ENCODE measurements at regions not wholly inside any gene's neighbourhood (a gene's known extent, or its start where the extent isn't known, plus 50 kb on each side); places are given as distances from the start of the nearest gene placed in this dataset.
"Not testable (repeated sequence)": the region's sequence is repeated elsewhere in the genome, so short reads cannot be mapped to it uniquely, and the experiment has no call there.

DNA sequence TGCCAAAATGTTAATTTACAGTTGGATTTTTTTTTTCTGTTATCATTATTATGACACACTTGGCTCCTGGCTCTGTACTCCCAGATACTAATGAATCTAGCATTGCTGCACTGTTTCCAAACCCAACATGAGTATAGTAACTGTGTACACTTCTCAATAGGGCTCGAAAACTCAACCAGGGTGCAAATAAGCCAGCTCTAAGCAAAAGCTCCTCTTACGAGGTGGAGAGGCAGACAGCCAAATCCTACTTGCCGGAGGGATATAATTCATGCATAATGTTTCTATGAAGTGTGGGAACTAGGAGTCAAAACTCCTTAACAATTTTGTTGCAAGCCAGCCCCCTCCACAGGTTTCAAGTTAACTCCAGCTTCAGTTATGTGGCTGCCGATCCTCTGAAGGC lies 510.4 kb upstream of the ZP4 start:
- no peaks in the 10 kb centered on the region for H3K27me3 Mint-ChIP-seq
- no peaks in the 10 kb centered on the region for H3K36me3 Mint-ChIP-seq
- H3K9me3 Mint-ChIP-seq: peaks cover 14% of the 10 kb centered on the region
- no peaks in the 10 kb centered on the region for H3K4me1 Mint-ChIP-seq (ENCODE audit: low read depth)
- H3K27ac Mint-ChIP-seq: no peak overlapping the region
- CTCF ChIA-PET: no interaction called here
- intact Hi-C loops (cut with micrococcal nuclease): no loop called here
- H3K4me3 Mint-ChIP-seq: no peak overlapping the region
- DNase-seq: no peak
- POLR2A ChIA-PET: no interaction called here

DNA sequence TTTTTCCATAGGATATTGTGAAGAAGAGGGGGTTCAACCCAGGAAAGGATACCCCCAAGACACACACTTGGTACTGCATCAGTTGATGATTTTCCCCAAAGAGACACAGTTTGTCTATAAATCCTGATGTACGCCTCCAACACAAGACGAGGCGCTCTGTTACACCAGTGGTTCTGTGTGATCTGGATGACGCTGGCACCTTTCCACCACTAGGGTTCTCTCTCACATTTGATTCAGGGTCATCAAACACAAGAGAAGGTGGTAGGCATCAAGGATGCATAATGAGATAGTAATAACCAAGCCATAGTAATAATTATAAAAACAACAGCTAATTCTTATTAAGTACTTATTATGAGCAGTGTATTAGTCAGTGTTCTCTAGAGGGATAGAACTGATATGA lies 508.8 kb upstream of the ZP4 start:
- no peaks in the 10 kb centered on the region for H3K36me3 Mint-ChIP-seq
- H3K27me3 Mint-ChIP-seq: no peaks in the 10 kb centered on the region
- intact Hi-C loops (cut with micrococcal nuclease): no loop called here
- no peak overlapping the region for H3K27ac Mint-ChIP-seq
- POLR2A ChIA-PET: no interaction called here
- no peak overlapping the region for H3K4me3 Mint-ChIP-seq
- no peak for DNase-seq
- H3K9me3 Mint-ChIP-seq: peaks cover 9% of the 10 kb centered on the region
- no peaks in the 10 kb centered on the region for H3K4me1 Mint-ChIP-seq (ENCODE audit: low read depth)
- CTCF ChIA-PET: no interaction called here

DNA sequence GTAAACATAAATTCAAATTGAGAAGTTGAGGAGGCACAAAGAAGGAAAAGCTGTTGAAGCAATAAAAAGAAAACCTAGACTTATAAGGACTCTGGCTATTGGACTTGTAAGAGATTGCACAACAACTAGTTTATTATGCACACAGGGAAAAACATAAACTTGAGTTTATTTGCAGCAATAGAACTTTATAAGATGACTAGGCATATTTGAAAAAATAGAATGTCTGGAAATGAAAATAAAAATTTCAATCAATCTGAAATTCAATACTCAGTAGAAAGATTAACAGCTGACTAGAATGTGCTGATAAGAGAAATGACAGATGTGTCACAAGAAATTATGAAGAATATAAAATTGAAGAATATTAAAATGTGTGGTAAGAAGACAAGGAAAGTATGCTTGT lies 505.4 kb upstream of the ZP4 start:
- H3K27ac Mint-ChIP-seq: no peak overlapping the region
- no peaks in the 10 kb centered on the region for H3K27me3 Mint-ChIP-seq
- intact Hi-C loops (cut with micrococcal nuclease): no loop called here
- ChIA-PET CTCF (no interaction called here), POLR2A (no interaction called here)
- H3K4me1 Mint-ChIP-seq (ENCODE audit: low read depth): no peaks in the 10 kb centered on the region
- peaks cover 9% of the 10 kb centered on the region for H3K9me3 Mint-ChIP-seq
- DNase-seq: no peak
- no peaks in the 10 kb centered on the region for H3K36me3 Mint-ChIP-seq
- no peak overlapping the region for H3K4me3 Mint-ChIP-seq

- Mint-ChIP-seq H3K4me3 (no peak overlapping the region), H3K27me3 (no peaks in the 10 kb centered on the region), H3K27ac (no peak overlapping the region), H3K9me3 (peaks cover 4% of the 10 kb centered on the region), H3K36me3 (no peaks in the 10 kb centered on the region), H3K4me1 (ENCODE audit: low read depth) (no peaks in the 10 kb centered on the region)
- intact Hi-C loops (cut with micrococcal nuclease): no loop called here
- CTCF ChIA-PET: no interaction called here
- DNase-seq: no peak
- POLR2A ChIA-PET: no interaction called here
These were observed 493.7 kb upstream of the ZP4 start for GRCh38 chr1:238384381-238384780.

- Mint-ChIP-seq H3K4me3 (no peak overlapping the region), H3K27me3 (no peaks in the 10 kb centered on the region), H3K27ac (no peak overlapping the region), H3K4me1 (ENCODE audit: low read depth) (no peaks in the 10 kb centered on the region), H3K36me3 (no peaks in the 10 kb centered on the region), H3K9me3 (peaks cover 15% of the 10 kb centered on the region)
- intact Hi-C loops (cut with micrococcal nuclease): no loop called here
- DNase-seq: no peak
- POLR2A ChIA-PET: no interaction called here
- CTCF ChIA-PET: no interaction called here
These were observed 489.4 kb upstream of the ZP4 start for GRCh38 chr1:238380167-238380566.

DNA sequence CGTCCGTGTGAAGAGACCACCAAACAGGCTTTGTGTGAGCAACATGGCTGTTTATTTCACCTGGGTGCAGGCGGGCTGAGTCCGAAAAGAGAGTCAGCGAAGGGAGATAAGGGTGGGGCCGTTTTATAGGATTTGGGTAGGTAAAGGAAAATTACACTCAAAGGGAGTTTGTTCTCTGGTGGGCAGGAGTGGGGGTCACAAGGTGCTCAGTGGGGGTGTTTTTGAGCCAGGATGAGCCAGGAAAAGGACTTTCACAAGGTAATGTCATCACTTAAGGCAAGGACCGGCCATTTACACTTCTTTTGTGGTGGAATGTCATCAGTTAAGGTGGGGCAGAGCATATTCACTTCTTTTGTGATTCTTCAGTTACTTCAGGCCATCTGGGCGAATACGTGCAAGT lies 488.7 kb upstream of the ZP4 start:
- H3K4me3 Mint-ChIP-seq; DNase-seq; CTCF ChIA-PET; H3K27me3 Mint-ChIP-seq; POLR2A ChIA-PET; H3K4me1 Mint-ChIP-seq (ENCODE audit: low read depth); intact Hi-C loops (cut with micrococcal nuclease); H3K27ac Mint-ChIP-seq; H3K36me3 Mint-ChIP-seq: not testable (repeated sequence)
- H3K9me3 Mint-ChIP-seq: peaks cover 16% of the 10 kb centered on the region

DNA sequence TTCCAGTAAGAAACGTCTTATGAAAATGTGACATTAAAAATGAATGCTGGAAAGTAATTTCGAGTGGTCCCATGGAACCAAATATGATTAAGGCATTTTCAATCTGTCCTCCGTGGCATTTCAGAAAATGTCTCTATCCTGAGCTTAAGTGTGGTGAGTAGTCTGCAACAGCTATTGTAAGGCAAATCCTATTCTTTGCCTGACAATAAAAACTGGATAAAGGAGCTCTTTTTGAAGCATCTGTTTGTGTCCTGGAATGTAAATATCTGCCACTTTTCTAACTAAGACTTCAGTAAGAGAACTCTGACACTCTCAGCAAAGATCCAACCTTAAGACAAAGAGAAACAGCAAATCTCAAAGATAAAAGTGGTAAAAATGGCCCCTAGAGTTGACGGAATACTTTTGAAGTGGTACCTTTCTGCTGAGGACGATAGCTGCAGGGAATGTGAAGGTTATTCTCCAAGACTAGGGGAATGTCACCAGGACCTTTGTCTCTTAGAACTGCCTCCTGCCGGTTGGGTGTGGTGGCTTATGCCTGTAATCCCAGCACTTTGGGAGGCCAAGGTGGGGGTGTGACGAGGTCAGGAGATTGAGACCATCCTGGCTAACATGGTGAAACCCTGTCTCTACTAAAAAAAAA lies 486.7 kb upstream of the ZP4 start:
- no peaks in the 10 kb centered on the region for H3K4me1 Mint-ChIP-seq (ENCODE audit: low read depth)
- ChIA-PET POLR2A (no interaction called here), CTCF (no interaction called here)
- intact Hi-C loops (cut with micrococcal nuclease): no loop called here
- no peaks in the 10 kb centered on the region for H3K36me3 Mint-ChIP-seq
- no peak for DNase-seq
- H3K27me3 Mint-ChIP-seq: no peaks in the 10 kb centered on the region
- H3K9me3 Mint-ChIP-seq: peaks cover 19% of the 10 kb centered on the region
- H3K4me3 Mint-ChIP-seq: no peak overlapping the region
- H3K27ac Mint-ChIP-seq: no peak overlapping the region

DNA sequence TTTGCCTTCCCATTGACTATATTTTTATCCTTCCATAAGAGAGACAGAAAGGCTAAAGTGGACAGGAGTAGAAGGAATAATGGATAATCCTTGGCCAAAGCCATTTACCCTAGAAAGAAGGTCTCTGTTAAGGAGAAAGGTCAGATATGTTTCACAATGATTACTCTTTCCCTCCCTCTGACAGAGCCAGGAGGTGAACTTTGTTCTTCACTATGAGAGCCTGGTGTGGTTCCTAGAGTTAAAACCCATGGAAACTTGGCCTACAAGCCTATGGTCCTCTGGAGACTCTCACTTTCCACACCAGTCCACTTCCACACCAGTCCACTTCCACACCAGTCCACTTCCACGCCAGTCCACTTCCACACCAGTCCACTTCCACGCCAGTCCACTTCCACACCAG lies 479.9 kb upstream of the ZP4 start:
- ChIA-PET POLR2A (no interaction called here), CTCF (no interaction called here)
- no peaks in the 10 kb centered on the region for H3K4me1 Mint-ChIP-seq (ENCODE audit: low read depth)
- no peak overlapping the region for H3K27ac Mint-ChIP-seq
- H3K4me3 Mint-ChIP-seq: no peak overlapping the region
- intact Hi-C loops (cut with micrococcal nuclease): no loop called here
- H3K27me3 Mint-ChIP-seq: no peaks in the 10 kb centered on the region
- no peak for DNase-seq
- peaks cover 12% of the 10 kb centered on the region for H3K9me3 Mint-ChIP-seq
- no peaks in the 10 kb centered on the region for H3K36me3 Mint-ChIP-seq

DNA sequence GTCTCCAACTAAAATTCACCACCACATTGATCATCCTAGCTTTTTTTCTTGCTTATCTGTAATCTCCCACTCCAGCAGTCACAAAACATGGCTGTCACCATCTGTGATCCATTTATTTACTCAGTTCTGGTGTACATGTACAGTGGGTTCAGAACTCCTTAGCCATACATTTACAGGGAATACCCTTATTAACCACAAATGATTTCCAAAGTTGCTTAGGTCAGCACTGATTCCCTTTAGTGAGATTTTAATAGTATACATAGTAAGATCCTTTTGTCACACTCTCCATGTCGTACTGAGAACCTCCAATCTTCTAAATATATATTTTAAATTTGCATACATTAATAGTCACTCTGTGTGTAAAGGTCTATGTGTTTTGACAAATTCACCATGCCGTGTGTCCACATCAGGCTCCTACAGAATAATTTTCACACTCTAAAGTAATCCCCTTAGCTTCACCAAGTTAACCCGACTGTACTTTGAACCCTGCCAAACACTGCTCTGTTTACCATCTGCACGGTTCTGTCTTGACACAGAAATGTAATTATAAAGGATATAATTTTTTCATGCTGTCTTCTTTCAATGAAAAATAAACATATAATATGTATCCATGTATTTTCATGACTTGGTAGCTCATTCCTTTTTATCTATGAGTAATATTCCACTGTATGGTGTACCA lies 473.6 kb upstream of the ZP4 start:
- ChIA-PET POLR2A (no interaction called here), CTCF (interaction anchor here (0.6 kb wide), 1 partner anchor 23 kb away, joined by 3 read pairs; no protein-coding TSS in a partner anchor)
- no peak overlapping the region for H3K4me3 Mint-ChIP-seq
- peaks cover 7% of the 10 kb centered on the region for H3K9me3 Mint-ChIP-seq
- H3K4me1 Mint-ChIP-seq (ENCODE audit: low read depth): no peaks in the 10 kb centered on the region
- DNase-seq: no peak
- H3K27me3 Mint-ChIP-seq: no peaks in the 10 kb centered on the region
- intact Hi-C loops (cut with micrococcal nuclease): no loop called here
- H3K36me3 Mint-ChIP-seq: no peaks in the 10 kb centered on the region
- no peak overlapping the region for H3K27ac Mint-ChIP-seq

GRCh38 chr1:238360474-238360873 lies 469.8 kb upstream of the ZP4 start:
- DNase-seq: no peak
- ChIA-PET CTCF (no interaction called here), POLR2A (no interaction called here)
- Mint-ChIP-seq H3K4me1 (ENCODE audit: low read depth) (no peaks in the 10 kb centered on the region), H3K4me3 (no peak overlapping the region), H3K27me3 (no peaks in the 10 kb centered on the region), H3K9me3 (peaks cover 7% of the 10 kb centered on the region), H3K27ac (no peak overlapping the region), H3K36me3 (no peaks in the 10 kb centered on the region)
- intact Hi-C loops (cut with micrococcal nuclease): no loop called here

GRCh38 chr1:238350471-238350870 lies 459.7 kb upstream of the ZP4 start:
- DNase-seq: no peak
- POLR2A ChIA-PET: no interaction called here
- CTCF ChIA-PET: no interaction called here
- intact Hi-C loops (cut with micrococcal nuclease): no loop called here
- peaks cover 21% of the 10 kb centered on the region for H3K9me3 Mint-ChIP-seq
- no peak overlapping the region for H3K4me3 Mint-ChIP-seq
- no peaks in the 10 kb centered on the region for H3K4me1 Mint-ChIP-seq (ENCODE audit: low read depth)
- H3K36me3 Mint-ChIP-seq: no peaks in the 10 kb centered on the region
- H3K27ac Mint-ChIP-seq: no peak overlapping the region
- H3K27me3 Mint-ChIP-seq: no peaks in the 10 kb centered on the region

DNA sequence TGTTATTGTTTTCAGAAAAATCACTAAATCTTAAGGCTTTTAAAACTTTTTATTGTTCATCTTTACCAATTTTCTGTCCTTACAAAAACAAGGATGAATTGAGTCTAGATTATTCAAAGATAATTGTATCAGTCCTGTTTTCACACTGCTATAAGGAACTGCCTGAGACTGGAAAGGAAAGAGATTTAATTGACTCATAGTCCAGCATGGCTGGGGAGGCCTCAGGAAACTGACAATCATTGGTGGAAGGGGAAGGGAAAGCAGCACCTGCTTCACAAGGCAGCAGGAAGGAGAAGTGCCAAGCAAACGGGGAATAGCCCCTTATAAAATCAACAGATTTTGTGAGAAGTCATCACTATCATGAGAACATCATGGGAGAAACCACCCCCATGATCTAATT lies 455.6 kb upstream of the ZP4 start:
- H3K27me3 Mint-ChIP-seq: no peaks in the 10 kb centered on the region
- no peak overlapping the region for H3K4me3 Mint-ChIP-seq
- H3K27ac Mint-ChIP-seq: no peak overlapping the region
- peaks cover 18% of the 10 kb centered on the region for H3K9me3 Mint-ChIP-seq
- no peaks in the 10 kb centered on the region for H3K4me1 Mint-ChIP-seq (ENCODE audit: low read depth)
- intact Hi-C loops (cut with micrococcal nuclease): no loop called here
- ChIA-PET POLR2A (no interaction called here), CTCF (no interaction called here)
- no peak for DNase-seq
- no peaks in the 10 kb centered on the region for H3K36me3 Mint-ChIP-seq

DNA sequence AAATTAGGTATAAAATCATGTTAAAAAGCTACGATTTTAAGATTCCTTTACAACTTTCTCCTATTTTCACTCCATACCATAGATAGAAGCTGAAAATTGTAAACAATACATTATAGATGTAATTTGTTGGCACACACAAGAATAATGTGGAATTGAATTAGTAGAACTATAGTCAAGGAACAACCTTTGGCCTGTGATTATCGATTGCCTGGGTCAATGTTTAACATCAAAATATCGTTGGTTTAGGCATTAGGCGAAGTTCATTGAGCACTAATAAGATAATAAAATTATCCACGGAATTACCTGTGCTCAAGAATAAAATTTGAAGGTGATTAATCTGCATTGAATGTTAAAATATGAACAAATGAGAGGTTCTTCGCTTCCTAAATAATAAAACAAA lies 455.1 kb upstream of the ZP4 start:
- H3K27ac Mint-ChIP-seq: no peak overlapping the region
- CTCF ChIA-PET: no interaction called here

More for the DNA sequence above, 455.1 kb upstream of the ZP4 start:
- POLR2A ChIA-PET: no interaction called here
- Mint-ChIP-seq H3K27me3 (no peaks in the 10 kb centered on the region), H3K9me3 (peaks cover 15% of the 10 kb centered on the region), H3K4me3 (no peak overlapping the region), H3K36me3 (no peaks in the 10 kb centered on the region), H3K4me1 (ENCODE audit: low read depth) (no peaks in the 10 kb centered on the region)
- intact Hi-C loops (cut with micrococcal nuclease): no loop called here
- no peak for DNase-seq
